Heart right ventricle (tissue), 16 donors: ENCODE measurements at regions not wholly inside any gene's neighbourhood (a gene's known extent, or its start where the extent isn't known, plus 50 kb on each side); places are given as distances from the start of the nearest gene placed in this dataset.

Source experiments
- ATAC-seq, 8 donors: fragments of 200-7000 bp; cut with Tn5 transposase; one replicate each; pipeline ENCODE4 v1.9.1; 2020; ENCODE audit warnings: mild to moderate bottlenecking in 8 of 8, moderate library complexity in 8 of 8, moderate number of reproducible peaks in 1 of 8
- DNase-seq, 2 donors: peaks; one replicate each; pipeline ENCODE4 v3.0.0-alpha.2; 2020
- H3K27ac ChIP-seq, 10 donors: fragments of 200-600 bp; sonication (generic) in 2 of 10; one replicate each; pipeline versions ENCODE4 v1.5.0 to v1.8.0; 2020 to 2022; ENCODE audit warnings: mild to moderate bottlenecking in 3 of 10
- H3K27me3 ChIP-seq, 7 donors: fragments of 200-600 bp; one replicate each; pipeline ENCODE4 v1.8.0; 2021 to 2022; ENCODE audit warnings: mild to moderate bottlenecking in 2 of 7
- H3K36me3 ChIP-seq, 9 donors: fragments of 200-600 bp; sonication (generic) in 1 of 9; one replicate each; pipeline versions ENCODE4 v1.5.0 to v1.8.0; 2020 to 2022; ENCODE audit warnings: mild to moderate bottlenecking in 2 of 9
- H3K4me1 ChIP-seq, 9 donors: fragments of 200-600 bp; sonication (generic) in 1 of 9; one replicate each; pipeline versions ENCODE4 v1.5.0 to v1.8.0; 2020 to 2022; ENCODE audit warnings: mild to moderate bottlenecking in 4 of 9
- H3K4me3 ChIP-seq, 10 donors: fragments of 200-600 bp; sonication (generic) in 2 of 10; one replicate each; pipeline versions ENCODE4 v1.5.0 to v1.8.0; 2020 to 2022; ENCODE audit warnings: mild to moderate bottlenecking in 7 of 10, moderate library complexity in 2 of 10
- H3K9me3 ChIP-seq, 11 donors: fragments of 200-600 bp in 10 of 11; sonication (generic) in 2 of 11; one replicate each; pipeline versions ENCODE4 v1.5.0 to v1.8.0; 2013 to 2022; ENCODE audit warnings: mild to moderate bottlenecking in 2 of 11, control low read depth in 1 of 11, moderate library complexity in 1 of 11
- CTCF ChIP-seq, 9 donors: fragments of 200-600 bp; sonication (generic) in 2 of 9; IDR thresholded peaks; one replicate each; pipeline versions ENCODE4 v1.5.0 to v1.8.0; 2021 to 2022; ENCODE audit warnings: antibody characterized with exemption in 9 of 9, mild to moderate bottlenecking in 5 of 9, moderate library complexity in 1 of 9
- WGBS, 2 donors: extraction: QIAGEN DNeasy Blood & Tissue Kit; methylation state at CpG; one replicate each; pipeline ENCODE4 v1.1.7; 2013; ENCODE audit warnings: inconsistent platforms in 1 of 2; 5-methylcytosine and 5-hydroxymethylcytosine counted together
- intact Hi-C, 10 donors: fragments of 100-400 bp; cut with DNase I; formaldehyde crosslinking; loops; one replicate each; pipeline versions ENCODE4 v1.11.1 to v1.14.2; 2022
- donor health status: Arrhythmogenic right ventricular cardiomyopathy.
- donor health status: ischemic (EF 13 %, LVEDD 7.1; RV severe dilation, severe dysfunction).
- donor health status: healthy with polysubstance abuse.
- donor health status: DM: no; HTN: yes; CAD: no.
- donor health status: DM: no; HTN: no; CAD: no.
- donor health status: ischemic (EF 25% LVEDD 6.9; RV normal size, moderate dysfunction).
- donor health status: ischemic (EF 25% LVEDD 5.7; RV mildly dilated, moderate dysfunction).
- donor health status: healthy.
- donor health status: DM: yes; HTN: yes; CAD: no.
- donor health status: Ischemic cardiomyopathy.
- donor health status: ischemic (EF 35%, LVEDD 5.7; RV mildly dilated, moderate dysfunction).
- donor health status: nonischemic (EF 11% LVEDD 7.7; RV severe dilation, severe dysfunction).
- donor health status: DM: yes; HTN: yes; CAD: no.
- donor health status: PGD.
- donor health status: ischemic (EF 29% LVEDD 5.4; RV normal size, mild dysfunction).
- donor health status: nonischemic (EF 23%, LVEDD 6.1; RV moderate dilation, normal function).

- no peak overlapping the region for H3K4me3 ChIP-seq
- peaks cover 0 to 29% (median 3%) of the 10 kb centered on the region in 7 donors for H3K27me3 ChIP-seq
- no peaks in the 10 kb centered on the region for H3K4me1 ChIP-seq
- TF ChIP-seq CTCF (IDR thresholded peaks at IDR 0.05): no peak
- DNase-seq (no peak), ATAC-seq (no peak)
- H3K27ac ChIP-seq: no peak overlapping the region
- no peaks in the 10 kb centered on the region for H3K9me3 ChIP-seq
- no peaks in the 10 kb centered on the region for H3K36me3 ChIP-seq
- intact Hi-C loops: no loop called here
- 61 to 65% methylated on average over 3 of the region's 3 CpGs for WGBS, 2 donors
Measured at GRCh38 chr22:47655930-47656329, 893.5 kb downstream of the TBC1D22A start.

DNA sequence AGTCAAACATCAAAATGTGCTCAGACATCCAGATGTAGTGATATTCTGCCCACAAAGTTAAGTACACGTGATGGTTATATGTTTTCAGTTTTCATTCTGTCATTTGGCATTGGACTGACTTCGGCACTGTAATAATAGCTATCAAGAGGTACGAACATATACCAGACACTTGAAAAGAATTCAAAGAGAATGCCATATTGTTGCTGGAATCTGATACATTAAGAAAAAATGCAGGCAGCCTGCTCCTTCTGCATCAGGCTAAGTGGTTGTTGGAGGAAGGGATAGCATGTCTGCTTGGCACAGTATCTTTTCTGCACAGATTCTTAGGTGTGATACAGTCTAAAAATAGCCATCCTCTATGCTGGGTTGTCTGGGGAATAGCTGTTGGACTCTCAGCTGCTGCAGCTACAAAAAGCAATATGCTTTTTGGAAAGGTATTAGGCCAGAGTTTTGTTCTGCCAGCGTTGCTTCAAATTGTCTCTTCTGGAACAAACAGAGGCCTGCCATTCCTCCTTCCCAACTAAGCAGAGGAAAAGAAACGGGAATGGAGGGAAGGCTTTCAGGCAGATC, 892.6 kb downstream of the TBC1D22A start:
- H3K9me3 ChIP-seq: no peaks in the 10 kb centered on the region
- no peaks in the 10 kb centered on the region for H3K4me1 ChIP-seq
- H3K36me3 ChIP-seq: no peaks in the 10 kb centered on the region
- peaks cover 0 to 33% (median 7%) of the 10 kb centered on the region in 7 donors for H3K27me3 ChIP-seq
- H3K4me3 ChIP-seq: no peak overlapping the region
- 70 to 80% methylated on average over 5 of the region's 5 CpGs for WGBS, 2 donors
- no peak for TF ChIP-seq CTCF (IDR thresholded peaks at IDR 0.05)
- intact Hi-C loops: no loop called here
- H3K27ac ChIP-seq: no peak overlapping the region
- DNase-seq (no peak), ATAC-seq (no peak)

- no peak for TF ChIP-seq CTCF (IDR thresholded peaks at IDR 0.05)
- 71 to 73% methylated on average over 3 of the region's 3 CpGs for WGBS, 2 donors
- ATAC-seq: no peak
- Histone ChIP-seq H3K4me1 (no peaks in the 10 kb centered on the region), H3K9me3 (no peaks in the 10 kb centered on the region), H3K36me3 (no peaks in the 10 kb centered on the region), H3K27me3 (peaks cover 0 to 36% (median 8%) of the 10 kb centered on the region in 7 donors), H3K27ac (no peak overlapping the region), H3K4me3 (no peak overlapping the region)
- intact Hi-C loops: no loop called here
- DNase-seq: no peak
Measured at GRCh38 chr22:47653921-47654320, 891.5 kb downstream of the TBC1D22A start.

- no peak for DNase-seq
- WGBS, 2 donors: 70 to 75% methylated on average over 6 of the region's 6 CpGs
- no peaks in the 10 kb centered on the region for H3K4me1 ChIP-seq
- intact Hi-C loops: no loop called here
- H3K27ac ChIP-seq: no peak overlapping the region
- H3K36me3 ChIP-seq: no peaks in the 10 kb centered on the region
- ATAC-seq: no peak
- no peak overlapping the region for H3K4me3 ChIP-seq
- H3K9me3 ChIP-seq: no peaks in the 10 kb centered on the region
- no peak for TF ChIP-seq CTCF (IDR thresholded peaks at IDR 0.05)
- peaks cover 0 to 35% (median 7%) of the 10 kb centered on the region in 7 donors for H3K27me3 ChIP-seq
Measured at GRCh38 chr22:47651216-47651987, 889.0 kb downstream of the TBC1D22A start.
